ENCODE measurements at regions not wholly inside any gene's neighbourhood (a gene's known extent, or its start where the extent isn't known, plus 50 kb on each side); places are given as distances from the start of the nearest gene placed in this dataset.

DNA sequence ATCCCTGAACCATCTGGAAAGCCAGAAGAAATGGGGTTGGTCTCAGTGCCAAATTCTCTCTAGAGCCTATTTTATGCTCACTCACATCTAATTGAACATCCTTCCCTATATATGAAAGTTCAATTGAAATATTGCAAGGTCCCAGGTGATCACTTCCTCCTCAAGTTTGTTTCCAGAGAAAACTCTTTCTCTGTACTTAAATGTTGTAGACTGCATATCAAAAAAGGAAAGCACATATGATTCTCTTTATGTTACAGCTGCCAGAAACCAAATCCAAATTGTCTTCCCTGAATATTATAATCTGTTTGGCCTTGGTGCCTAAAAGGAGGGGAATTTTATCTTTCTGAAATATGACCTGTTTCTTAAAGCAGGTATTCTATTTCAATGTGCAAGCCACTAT, 93.3 kb downstream of the SHOX2 start:
- TF ChIP-seq CTCF (IDR thresholded peaks at IDR 0.05) (no peak), EP300 (IDR thresholded peaks at IDR 0.05) (no peak), POLR2A (IDR thresholded peaks at IDR 0.05) (no peak), POLR2AphosphoS5 (IDR thresholded peaks at IDR 0.05) (no peak)

Data from gastroesophageal sphincter (tissue), 3 donors.